Stimulated activated CD8-positive, alpha-beta memory T cell treated with anti-CD3 and anti-CD28 coated beads, Interleukin-4, amount 100 ng/mL, for 4 hours (primary cell): ENCODE measurements at regions not wholly inside any gene's neighbourhood (a gene's known extent, or its start where the extent isn't known, plus 50 kb on each side); places are given as distances from the start of the nearest gene placed in this dataset.
"Not testable (repeated sequence)": the region's sequence is repeated elsewhere in the genome, so short reads cannot be mapped to it uniquely, and the experiment has no call there.

Source experiments
- DNase-seq, 2 donors: peaks; one replicate each; pipeline ENCODE4 v3.0.0-alpha.2; 2020; ENCODE audit warnings: low read depth in 2 of 2, low spot score in 1 of 2

- not testable (repeated sequence) for DNase-seq
Observed at GRCh38 chrX:150232222-150232621, 130.9 kb upstream of the MAMLD1 start.

DNA sequence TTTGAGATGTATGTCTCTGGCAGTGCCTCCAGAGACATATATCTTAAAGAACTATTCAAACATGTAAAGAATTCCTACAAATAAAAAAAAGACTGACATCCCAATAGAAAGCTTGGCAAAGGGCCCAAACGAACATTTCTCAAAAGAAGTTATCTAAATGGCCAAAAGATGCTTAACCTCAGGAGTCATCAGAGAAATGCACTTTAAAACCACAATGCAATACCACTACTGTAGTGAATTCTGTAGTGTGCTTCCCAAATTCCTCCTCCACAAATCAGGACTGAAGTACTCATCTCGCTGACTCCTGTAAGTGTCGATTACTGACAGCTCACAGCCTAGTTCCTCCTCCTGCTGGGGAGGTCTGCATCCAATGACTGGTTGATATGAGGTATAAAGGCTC lies 129.0 kb upstream of the MAMLD1 start:
- no peak for DNase-seq

DNA sequence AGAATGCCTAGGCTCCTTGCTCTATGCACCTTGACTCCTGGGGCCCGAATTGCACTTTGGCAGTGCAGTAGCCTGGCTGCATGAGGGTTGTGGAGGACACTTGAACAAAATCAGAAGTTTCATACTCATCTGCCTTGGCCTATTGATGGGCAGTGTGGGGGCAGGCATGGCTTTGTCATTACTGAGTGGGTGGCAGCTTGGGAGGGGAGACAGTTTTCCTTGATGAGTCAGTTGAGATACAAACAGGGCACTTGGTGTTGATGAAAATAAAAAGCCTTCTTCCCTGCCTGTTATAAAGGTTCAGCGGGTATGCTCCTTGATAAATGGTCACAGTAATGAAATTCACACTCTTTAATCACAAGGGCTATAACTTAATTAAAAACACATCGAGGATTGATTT lies 126.8 kb upstream of the MAMLD1 start:
- DNase-seq, result no peak

DNA sequence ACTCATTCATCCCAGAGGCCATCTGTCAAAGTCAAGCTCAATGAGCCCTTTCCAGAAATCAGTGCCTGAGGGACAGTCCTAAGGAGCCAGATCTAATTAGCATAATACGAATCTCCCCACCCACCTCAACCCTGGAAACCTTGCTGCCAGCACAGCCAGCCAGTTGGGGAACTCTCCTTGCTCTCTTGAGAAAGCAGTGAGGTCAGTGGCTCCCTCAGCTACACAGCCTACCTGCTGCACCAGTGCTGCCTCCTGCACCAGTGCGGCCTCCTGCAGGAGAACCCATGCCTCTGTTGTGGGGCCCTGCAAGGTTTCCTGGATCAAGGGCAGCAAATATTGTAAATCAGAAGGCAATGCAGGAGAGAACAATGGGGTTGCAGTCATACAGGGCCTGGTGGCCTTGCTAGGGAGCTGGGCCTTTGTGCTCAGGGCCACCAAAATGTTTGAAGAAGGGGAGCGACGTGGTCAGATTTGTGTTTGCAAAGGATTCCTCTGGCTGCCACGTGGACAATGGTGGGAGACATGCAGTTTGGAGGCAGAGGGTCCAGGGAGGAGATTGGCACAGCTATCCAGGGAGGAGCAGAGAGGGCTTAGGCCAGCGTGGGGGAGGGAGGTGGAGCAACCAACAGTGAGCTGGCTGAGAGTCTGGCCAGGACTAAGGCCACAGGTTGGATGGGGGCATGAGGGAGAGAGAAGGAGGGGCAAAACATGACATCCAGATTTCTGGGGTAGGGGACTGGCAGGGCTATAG lies 124.3 kb upstream of the MAMLD1 start:
- no peak for DNase-seq

DNA sequence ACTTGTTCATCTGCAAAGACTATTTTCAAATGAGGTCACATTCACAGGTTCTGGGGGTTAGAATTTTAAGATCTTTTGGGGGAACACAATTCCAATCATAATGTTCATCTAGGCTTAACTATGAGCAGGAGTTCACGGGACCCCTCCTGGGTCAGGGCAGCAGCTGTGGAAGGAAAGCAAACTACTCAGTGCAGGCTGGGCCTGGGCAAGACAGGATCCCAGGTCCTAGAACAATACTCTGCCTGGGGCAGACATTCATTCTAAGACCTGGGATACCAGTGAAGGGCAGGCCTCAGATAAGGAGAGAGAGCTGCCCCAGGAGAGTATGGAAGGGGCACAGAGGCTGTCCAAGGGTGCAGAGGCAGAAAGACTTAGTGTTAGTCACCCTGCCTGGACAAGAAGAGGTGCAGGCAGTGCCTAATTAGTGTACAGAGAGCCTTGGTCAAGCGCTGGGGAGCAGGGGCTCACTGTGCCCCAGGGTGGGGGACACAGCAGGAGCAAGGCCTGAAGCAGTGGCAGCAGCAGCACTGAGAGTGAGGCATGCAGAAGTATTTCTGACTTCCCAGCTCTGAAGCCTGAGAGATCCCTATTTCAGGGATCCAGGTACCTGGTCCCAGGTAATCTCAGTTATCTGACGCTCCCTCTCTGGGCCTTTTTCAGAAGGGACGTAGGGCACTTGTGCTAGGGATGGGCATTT lies 123.0 kb upstream of the MAMLD1 start:
- no peak for DNase-seq

DNA sequence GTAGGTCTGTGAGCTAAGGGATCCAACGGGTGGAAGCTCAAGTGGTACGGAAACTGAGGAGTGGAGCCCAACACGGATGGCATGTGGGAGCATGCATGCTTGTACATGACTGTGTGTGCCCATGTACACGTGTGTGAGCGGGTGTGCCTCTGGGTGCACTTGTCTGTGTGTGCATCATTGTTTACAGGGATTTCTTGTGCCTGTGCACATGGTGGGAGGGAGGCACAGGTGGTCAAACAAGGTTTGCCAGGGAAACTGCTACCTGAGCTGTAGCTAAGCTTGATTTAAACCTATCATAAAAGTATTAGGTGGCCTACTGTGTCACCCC lies 122.5 kb upstream of the MAMLD1 start:
- no peak for DNase-seq

DNA sequence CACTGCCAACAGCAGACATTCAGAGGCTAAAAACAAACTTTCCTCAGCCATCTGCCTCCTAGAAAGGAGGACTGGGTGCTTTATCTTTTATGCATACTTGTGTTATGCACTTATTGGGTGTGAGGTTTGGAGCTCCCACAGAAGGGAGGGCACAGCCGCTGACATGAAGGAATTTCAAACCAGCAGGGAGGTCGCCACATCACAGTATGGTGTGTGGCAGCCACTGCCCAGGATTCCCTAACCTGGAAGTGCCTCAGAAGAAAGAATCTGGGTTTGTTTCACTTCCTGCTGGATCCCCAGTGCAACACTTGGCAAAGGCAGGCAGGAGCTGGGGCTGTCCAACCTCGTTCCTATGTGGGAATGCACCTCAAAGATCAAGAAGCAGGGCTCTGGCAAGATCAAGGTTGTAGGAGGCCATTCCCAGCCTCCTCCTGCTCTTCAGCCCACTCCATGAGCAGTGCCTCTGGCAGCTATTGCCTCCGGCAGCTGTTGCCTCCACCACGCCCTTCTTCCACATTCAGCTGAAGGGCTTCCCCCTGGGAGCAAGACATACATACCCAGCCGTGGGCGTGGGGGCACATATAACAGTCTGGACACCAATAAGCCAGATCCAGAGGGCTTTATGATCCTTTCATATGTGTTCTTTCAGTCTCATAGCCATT lies 109.0 kb upstream of the MAMLD1 start:
- no peak for DNase-seq

GRCh38 chrX:150254909-150255308 lies 108.2 kb upstream of the MAMLD1 start:
- DNase-seq, result no peak

DNA sequence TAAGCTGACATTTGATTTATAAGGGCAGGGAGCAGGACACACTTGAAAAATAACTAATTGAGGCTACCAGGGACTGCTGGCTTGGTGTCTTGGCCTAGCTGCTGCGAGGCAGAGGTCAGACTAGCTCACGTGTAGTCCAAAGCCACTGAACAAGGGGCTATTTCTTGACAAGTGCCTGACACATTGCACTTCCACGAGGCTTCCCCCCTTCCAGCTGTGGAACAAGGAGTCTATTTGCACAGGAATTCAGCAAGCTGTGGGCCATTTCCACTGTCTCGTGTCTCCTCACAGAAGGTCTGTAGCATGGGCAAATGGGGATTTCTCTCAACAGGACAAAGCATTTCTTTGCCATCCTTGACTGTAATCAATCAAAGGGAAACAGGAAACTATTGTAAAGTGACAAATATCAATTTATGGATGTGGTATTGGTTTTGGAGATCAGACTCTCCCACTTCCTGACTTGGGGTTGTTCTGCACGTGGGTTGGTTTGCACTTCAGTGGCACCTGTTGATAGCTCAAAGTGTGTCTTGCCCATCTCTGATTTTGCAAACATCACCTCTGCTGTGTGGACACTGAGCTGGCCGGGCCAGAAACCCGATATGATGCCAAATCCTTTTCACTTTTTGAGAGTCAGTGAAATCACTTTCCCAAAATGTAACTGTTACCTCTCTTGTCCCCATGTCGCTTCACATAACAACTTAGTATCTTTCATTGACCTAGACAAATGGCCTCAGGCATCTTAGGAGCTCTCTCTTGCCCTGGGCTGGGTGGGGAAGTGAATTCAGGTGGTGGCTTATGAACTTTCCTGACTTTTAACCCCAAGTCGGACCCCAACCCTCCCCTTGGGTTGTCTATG lies 107.4 kb upstream of the MAMLD1 start:
- no peak for DNase-seq

- no peak for DNase-seq
Observed at GRCh38 chrX:150256297-150256650, 106.8 kb upstream of the MAMLD1 start.

- DNase-seq, result no peak
Observed at GRCh38 chrX:150257353-150258175, 105.6 kb upstream of the MAMLD1 start.

GRCh38 chrX:150258176-150258425 lies 105.0 kb upstream of the MAMLD1 start:
- no peak for DNase-seq

GRCh38 chrX:150258463-150259430 lies 104.4 kb upstream of the MAMLD1 start:
- DNase-seq, result no peak

DNA sequence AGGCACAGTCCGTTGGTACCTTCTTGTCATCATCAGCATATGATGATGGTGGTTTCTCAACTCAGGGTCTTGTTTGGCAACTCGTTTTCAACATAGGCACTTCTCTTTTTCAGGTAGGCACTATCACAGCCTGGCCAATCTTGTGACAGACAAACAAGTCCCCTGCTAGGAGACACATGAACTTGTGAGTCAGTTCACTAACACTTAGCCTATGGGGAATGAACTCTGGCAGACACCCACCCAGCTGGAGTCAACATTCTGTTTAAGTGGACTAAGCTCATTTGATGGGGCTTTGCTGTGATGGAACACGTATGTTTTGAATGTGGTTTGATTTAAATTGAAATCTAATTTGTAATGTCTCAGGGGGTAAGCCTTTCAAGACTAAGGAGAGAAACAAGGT lies 100.7 kb upstream of the MAMLD1 start:
- no peak for DNase-seq

GRCh38 chrX:150268839-150269355 lies 94.2 kb upstream of the MAMLD1 start:
- no peak for DNase-seq

GRCh38 chrX:150269605-150270254 lies 93.4 kb upstream of the MAMLD1 start:
- no peak for DNase-seq

- DNase-seq, result no peak
Observed at GRCh38 chrX:150270622-150271021, 92.5 kb upstream of the MAMLD1 start.

DNA sequence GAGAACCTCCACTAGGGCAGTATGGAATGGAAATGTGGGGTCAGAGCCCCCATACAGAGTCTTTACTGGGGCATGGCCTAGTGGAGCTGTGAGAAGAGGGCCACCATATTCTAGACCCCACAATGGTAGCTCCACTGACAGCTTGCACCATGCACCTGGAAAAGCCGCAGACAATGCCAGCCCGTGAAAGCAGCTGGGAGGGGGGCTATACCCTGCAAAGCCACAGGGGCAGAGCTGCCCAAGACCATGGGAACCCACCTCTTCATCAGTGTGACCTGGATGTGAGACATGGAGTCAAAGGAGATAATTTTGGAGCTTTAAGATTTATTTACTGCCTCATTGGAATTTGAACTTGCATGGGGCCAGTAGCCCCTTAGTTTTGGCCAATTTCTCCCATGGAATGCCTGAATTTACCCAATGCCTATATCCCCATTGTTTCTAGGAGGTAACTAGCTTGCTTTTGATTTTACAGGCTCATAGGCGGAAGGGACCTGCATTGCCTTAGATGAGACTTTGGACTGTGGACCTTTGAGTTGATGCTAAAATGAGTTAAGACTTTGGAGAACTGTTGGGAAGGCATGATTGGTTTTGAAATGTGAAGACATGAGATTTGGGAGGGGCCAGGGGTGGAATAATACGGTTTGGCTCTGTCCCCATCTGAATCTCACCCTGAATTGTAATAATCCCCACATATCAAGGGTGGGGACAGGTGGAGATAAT lies 89.4 kb upstream of the MAMLD1 start:
- not testable (repeated sequence) for DNase-seq
